HG03342 (cell line): ENCODE measurements at regions not wholly inside any gene's neighbourhood (a gene's known extent, or its start where the extent isn't known, plus 50 kb on each side); places are given as distances from the start of the nearest gene placed in this dataset.

Experiments
- ATAC-seq: cut with Tn5 transposase; IDR thresholded peaks from one replicate; pipeline ENCODE4 v1.9.1; 2021; ENCODE audit warnings: mild to moderate bottlenecking, moderate library complexity; ENCODE audit not compliant: unreplicated experiment

DNA sequence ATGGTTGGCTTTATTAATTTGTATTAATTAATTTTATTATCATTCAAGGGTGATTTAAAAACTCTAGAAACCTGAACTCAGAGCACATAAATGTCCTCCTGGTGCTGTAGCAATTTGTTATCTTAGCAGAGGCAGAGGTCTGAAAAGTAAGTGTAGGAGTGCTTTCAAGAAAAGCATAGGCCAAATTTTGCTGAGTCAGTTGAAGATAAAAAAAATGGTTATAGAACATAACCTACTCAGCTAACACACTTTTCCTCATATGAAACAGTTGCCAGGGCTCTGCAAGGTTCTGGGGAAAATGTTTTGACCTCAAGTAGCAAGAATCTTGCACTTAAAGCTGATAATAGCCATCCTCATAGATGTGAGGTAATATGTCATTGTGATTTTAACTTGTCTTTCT, 53.5 kb upstream of the CHODL start:
- no peak for ATAC-seq

- no peak for ATAC-seq
These were observed 66.1 kb upstream of the CHODL start for GRCh38 chr21:18178509-18178908.

DNA sequence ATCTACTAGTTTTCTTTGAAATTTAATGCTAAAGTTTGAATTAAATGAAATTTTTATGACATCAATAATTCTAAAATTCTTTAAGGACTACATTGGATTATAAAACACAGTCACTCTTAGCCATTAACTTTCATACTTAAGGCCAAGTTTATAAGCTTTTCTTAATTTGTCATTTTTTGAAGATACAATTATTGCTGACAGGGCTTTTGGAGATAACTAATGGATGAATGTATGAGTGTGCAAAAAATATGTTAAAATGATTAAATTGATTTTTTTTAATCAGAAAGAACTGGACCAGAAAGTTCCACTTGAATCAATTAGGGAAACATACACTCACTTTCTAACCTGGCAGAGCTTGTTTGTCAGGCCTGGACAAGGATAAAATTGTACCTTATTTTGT, 70.3 kb upstream of the CHODL start:
- no peak for ATAC-seq

DNA sequence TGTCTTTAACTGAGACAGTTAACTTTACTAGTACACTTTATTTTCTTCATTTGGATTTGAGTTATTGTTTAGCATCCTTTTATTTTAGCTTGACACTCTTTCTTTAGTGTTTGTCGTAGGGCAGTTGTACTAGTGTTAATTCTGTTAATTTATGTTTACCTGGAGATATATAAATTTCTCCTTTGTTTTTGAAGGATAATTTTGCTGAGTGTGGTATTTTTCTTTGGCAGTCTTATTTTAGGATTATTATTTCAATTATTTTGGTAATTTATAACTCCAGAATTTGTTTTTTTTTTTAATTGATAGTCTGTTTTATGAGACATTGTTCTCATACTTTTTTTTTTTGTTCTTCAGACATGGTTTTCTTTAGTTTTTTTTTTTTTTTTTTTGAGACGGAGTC, 73.8 kb upstream of the CHODL start:
- no peak for ATAC-seq

GRCh38 chr21:18170221-18170620, 74.4 kb upstream of the CHODL start:
- no peak for ATAC-seq

DNA sequence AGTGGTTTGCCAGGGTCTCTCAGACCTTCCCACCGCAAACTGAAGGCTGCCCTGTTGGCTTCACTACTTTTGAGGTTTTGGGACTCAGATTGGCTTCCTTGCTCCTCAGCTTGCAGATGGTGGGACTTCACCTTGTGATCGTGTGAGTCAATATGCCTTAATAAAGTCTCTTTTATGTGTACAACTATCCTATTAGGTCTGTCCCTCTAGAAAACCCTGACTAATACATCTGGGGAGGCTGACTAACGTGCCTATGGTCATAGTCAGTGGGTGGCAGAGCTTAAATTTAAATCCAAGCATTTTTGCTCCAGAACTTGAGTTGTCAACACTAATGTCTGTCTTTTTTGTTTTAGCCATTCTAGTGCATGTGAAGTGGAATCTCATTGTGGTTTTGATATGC, 76.5 kb upstream of the CHODL start:
- no peak for ATAC-seq

- no peak for ATAC-seq
These were observed 79.7 kb upstream of the CHODL start for GRCh38 chr21:18164933-18165332.

- ATAC-seq: no peak
These were observed 80.2 kb upstream of the CHODL start for GRCh38 chr21:18164483-18164882.

DNA sequence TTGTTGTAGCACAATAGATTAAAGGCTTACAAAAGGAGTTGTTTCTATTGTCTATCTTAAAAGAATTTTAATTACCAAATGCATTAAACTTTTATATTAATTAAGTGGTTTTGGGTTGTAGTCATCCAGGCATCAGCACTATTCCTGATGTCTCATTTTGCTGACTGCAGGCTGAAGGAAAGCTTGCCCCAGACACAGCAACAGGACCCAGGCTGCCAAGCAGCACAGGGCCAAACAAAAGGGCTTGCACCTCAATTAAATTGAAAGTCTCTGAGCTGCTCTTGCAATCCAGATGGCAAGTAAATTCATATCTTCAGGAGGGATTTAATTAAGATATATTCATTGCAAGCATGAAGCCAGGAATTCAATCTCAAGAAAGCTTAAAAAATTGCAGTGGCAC, 80.7 kb upstream of the CHODL start:
- ATAC-seq: no peak

GRCh38 chr21:18161841-18162240, 82.8 kb upstream of the CHODL start:
- ATAC-seq: no peak

GRCh38 chr21:18157406-18157805, 87.2 kb upstream of the CHODL start:
- ATAC-seq: no peak

DNA sequence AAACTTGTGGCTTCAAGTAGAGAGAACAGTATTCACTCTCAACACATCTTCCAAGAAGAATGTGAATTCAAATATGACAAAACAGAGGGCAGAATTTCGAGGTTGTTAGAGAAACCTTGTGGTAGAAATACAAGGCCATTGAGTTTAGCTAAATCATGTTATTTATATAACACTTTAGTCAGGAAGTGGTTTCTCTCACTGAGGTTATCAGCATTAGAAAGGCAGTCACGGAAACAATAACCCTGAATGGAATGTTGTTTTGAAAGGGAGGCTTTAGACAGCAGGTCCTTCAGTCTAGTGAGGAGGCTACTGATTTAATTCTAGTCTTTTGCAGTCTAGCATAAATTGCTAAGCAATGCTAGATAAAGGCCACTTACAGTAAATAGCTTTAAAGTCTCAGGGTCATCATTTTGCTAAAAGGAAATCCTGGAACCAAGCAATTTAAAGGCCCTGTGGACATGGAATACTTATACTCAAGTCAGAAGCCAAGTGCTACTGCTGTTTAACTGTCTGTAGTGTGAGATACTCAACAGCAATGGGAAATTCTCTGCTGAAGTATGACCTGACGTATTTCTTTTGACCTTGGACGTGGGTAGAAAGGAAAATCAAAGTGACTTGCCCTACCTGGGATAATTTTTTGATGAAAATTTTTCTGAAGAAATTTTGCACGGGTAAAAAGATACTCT, 89.0 kb upstream of the CHODL start:
- ATAC-seq: no peak

- ATAC-seq: no peak
These were observed 91.6 kb upstream of the CHODL start for GRCh38 chr21:18153063-18153462.

DNA sequence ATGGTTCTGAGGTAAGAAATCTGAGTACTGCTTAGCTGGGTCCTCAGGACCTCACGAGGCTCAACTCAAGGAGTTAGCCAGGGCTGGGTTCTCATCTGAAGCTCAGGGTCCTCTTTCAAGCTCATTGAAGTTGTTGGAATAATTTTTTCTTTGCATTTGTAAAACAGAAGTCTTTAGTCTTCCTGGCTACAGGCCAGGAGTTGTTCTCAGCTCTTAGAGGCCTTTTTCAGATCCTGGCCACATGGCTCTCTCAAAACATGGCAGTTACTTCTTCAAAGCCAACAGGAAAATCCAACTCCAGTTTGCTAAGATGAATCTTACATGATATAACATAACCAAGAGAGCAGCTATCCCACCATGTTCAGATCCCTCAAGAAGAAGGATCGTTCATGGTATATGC, 92.3 kb upstream of the CHODL start:
- ATAC-seq: no peak

DNA sequence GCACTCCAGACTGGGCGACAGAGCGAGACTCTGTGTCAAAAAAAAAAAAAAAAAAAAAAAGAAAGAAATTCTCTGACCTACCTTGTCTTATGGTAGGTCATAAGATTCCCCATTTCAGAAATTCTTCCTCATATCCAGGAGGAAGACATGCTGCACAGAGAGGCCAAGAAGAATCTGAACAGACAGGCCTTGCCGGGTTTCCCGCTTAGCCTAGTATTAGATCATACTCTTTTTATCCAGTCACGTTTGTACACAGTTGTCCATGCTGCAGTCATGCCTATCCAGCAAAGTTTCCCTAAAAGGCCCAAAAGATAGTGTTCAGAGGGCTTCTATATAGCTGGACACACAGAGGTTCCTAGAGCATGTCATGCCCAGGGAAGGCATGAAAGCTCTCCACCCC, 93.6 kb upstream of the CHODL start:
- ATAC-seq: no peak

GRCh38 chr21:18148401-18148800, 96.2 kb upstream of the CHODL start:
- ATAC-seq: no peak

DNA sequence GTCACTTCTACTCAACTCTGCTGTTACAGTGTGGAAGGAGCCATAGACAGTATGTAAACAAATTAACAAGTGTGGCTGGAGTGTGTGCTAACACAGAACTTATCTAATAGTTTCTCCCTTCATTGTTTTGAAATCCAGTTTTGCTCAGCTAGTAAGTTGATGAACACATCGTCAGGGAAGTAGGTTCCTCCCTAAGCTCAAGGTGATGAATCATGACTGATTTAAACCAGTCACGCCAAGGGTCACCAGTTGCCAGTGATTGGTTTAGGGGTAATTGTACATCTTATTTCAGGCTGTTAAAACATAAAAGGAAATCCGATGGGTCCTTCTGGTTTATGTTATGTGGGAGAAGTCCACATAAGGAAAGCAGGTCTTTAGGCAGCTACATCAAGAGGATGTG, 97.0 kb upstream of the CHODL start:
- ATAC-seq: no peak

DNA sequence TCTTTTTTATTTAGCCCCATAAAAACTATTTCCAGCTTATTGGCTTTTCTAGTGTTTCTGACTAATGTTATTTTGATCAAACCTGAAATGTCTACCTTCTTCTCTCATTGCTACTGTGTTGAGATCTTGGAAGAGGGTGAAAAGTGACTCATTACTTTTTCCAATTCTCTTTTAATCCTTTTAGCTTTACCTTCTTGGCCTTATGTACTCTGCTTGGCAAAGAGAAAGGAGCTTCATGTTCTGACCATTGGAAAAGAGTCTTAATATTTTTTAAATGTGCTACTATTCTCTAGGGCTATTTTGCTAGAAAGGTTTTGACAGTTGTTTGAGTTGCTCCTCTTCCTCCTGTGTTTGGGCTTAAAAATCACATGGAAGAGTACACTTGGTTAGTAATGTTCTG, 97.8 kb upstream of the CHODL start:
- ATAC-seq: no peak

GRCh38 chr21:18144339-18144738, 100.3 kb upstream of the CHODL start:
- no peak for ATAC-seq

DNA sequence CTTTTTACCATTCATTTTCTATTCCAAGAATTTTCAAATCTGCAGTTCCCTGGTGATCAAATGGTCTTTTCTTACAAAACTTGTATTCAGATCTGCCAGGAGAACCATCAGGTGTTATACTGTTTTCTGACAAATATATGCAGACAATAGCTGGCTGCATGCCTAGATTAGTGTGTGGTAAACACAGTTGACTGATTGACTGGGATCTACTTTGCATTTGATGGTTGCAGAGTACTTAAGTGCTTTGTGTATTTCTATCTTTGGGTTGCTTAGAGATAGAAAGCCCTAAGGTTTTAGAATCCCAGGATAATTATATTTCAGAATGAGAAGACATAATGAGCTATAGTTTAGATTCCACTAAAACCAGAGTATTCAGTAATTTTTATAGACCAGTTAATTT, 102.0 kb upstream of the CHODL start:
- no peak for ATAC-seq

DNA sequence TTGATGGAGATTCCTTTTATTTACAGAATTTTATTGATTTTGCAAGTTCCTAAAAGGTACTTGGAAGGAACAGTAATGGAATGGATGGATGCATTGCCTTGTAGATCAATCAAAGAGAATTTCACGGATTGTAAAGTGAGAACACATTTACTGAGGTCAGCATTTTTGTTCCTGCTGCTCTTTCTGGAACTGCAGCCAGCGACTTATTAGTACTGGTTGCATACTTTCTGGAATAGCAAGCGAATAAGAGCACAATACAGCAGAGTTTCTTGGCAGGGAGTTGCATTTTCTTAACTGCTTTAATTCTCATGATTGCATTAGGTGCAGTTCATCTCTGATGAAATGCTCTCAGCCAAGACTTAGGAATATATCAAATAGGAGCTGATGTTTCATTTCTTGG, 106.1 kb upstream of the CHODL start:
- no peak for ATAC-seq

DNA sequence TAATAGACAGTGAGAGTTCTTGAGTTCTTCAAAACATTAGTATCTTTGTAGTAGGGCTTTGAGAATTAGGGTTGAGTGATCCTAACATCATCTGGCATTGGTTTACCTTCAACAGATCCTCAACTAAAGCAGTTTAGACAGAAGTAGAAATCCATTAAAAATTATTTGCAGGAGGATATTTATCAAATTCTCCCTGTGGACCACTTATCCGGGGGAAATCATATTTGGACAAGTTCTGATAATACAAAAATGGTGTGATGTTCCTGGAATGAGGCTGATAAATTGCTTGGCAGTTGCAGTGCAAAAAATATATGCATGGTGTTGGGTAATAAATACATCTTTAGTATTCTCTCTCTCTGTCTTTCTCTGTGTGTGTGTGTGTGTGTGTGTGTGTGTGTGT, 115.1 kb upstream of the CHODL start:
- ATAC-seq: no peak

DNA sequence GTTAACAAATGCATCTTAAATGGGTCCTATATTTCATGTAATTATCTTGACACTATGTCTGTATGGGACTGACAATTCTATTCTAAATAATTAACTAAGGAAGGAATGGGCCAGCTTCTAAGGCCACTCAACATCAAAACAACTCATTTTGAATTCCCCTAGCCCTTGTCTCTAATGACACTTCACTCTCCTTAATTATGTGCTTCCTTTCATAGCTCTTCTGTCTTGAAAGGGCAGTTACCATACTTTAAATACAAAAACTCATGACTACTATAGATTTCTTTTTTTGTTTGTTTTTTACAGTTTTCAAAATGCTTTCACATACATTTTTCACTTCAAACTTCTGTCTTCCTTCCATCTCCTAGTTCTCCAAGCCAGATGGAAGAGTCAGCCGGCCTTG, 126.1 kb upstream of the CHODL start:
- ATAC-seq: no peak

DNA sequence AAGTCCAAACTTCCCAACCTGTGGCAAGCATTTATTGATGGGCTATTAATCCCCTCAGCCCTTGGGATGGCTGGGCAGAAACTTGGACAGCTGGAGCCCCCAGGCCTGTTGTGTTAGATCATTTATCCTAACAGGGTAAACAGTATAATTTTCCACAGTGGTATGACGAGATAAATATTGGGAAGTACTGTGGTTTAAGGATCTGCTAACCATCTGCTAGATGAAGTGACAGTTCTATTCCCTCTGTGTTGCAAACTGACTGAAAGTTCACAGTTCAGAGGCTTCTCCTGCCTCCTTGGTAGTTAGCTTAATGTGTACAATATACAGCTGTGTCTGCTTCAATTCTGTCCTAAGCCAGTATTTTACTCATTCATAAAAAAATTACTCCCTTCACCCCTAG, 127.5 kb upstream of the CHODL start:
- ATAC-seq: no peak
